ENCODE measurements at regions not wholly inside any gene's neighbourhood (a gene's known extent, or its start where the extent isn't known, plus 50 kb on each side); places are given as distances from the start of the nearest gene placed in this dataset.

- CTCF ChIA-PET = no interaction called here
- no peaks in the 10 kb centered on the region for H3K36me3 ChIP-seq (ENCODE audit: control insufficient read depth in 2 of 2, extremely low read depth in 1 of 2, insufficient read depth in 2 of 2, low read length in 2 of 2)
- H3K27ac ChIP-seq (ENCODE audit: insufficient read depth, low read depth, low read length) = no peak overlapping the region
- no TSS peak for BruUV-seq (replicated peaks)
- POLR2A ChIA-PET = no interaction called here
- no peaks in the 10 kb centered on the region for H4K20me1 ChIP-seq (replicated peaks; ENCODE audit: control insufficient read depth, extremely low read depth, insufficient read depth, low read length)
- H3K79me2 ChIP-seq (ENCODE audit: control insufficient read depth, insufficient read depth, low read length) = no peaks in the 10 kb centered on the region
- DNase-seq (ENCODE audit: low read depth, low spot score) (no peak), FAIRE-seq (no peak)
- no peak overlapping the region for H3K9ac ChIP-seq (replicated peaks; ENCODE audit: extremely low read depth, insufficient read depth, low read length)
- H3K27me3 ChIP-seq (ENCODE audit: control insufficient read depth in 2 of 2, insufficient read depth in 2 of 2, low read length in 2 of 2) = no peaks in the 10 kb centered on the region
- no peaks in the 10 kb centered on the region for H3K9me3 ChIP-seq (replicated peaks; ENCODE audit: control insufficient read depth, insufficient read depth, low read length)
- dilution Hi-C loops (cut with MboI; ENCODE audit: extremely low pct_ligation_motif_present, low sequenced_read_pairs) (no loop called here), intact Hi-C loops (cut with micrococcal nuclease) (no loop called here)
- H3K4me2 ChIP-seq (ENCODE audit: insufficient read depth, low read length) = no peak overlapping the region
- H2AFZ ChIP-seq (ENCODE audit: low read depth, low read length) = no peak overlapping the region
- no peaks in the 10 kb centered on the region for H3K9me1 ChIP-seq (replicated peaks; ENCODE audit: control insufficient read depth, extremely low read depth, insufficient read depth, low read length)
- H3K4me1 ChIP-seq (ENCODE audit: control insufficient read depth, extremely low read depth, insufficient read depth, low read length) = no peaks in the 10 kb centered on the region
- H3K4me3 ChIP-seq (replicated peaks in 1 of 3; ENCODE audit: insufficient read depth in 1 of 3, low read depth in 1 of 3, low read length in 3 of 3) = no peak overlapping the region
- TF ChIP-seq GATA2 (IDR thresholded peaks at IDR 0.05; ENCODE audit: insufficient read depth, insufficient read length, low read depth, low read length) (no peak), CTCF (IDR thresholded peaks at IDR 0.05; ENCODE audit: extremely low read depth in 1 of 2, insufficient read depth in 1 of 2, low read depth in 1 of 2, low read length in 2 of 2) (no peak), FOS (IDR thresholded peaks at IDR 0.05; ENCODE audit: borderline replicate concordance, insufficient read depth, low read length) (no peak), EZH2 (IDR thresholded peaks at IDR 0.05; ENCODE audit: borderline replicate concordance, low read depth, low read length, severe bottlenecking) (no peak), MAX (IDR thresholded peaks at IDR 0.05; ENCODE audit: insufficient read depth, insufficient read length) (no peak), JUN (IDR thresholded peaks at IDR 0.05; ENCODE audit: borderline replicate concordance, insufficient read depth, insufficient read length, low read depth) (no peak), POLR2AphosphoS5 (IDR thresholded peaks at IDR 0.05; ENCODE audit: insufficient read depth, low read depth, low read length) (no peak), POLR2A (IDR thresholded peaks at IDR 0.05; ENCODE audit: low read depth, low read length) (no peak), MYC (IDR thresholded peaks at IDR 0.05; ENCODE audit: low read depth, low read length) (no peak)
These were observed 1098.8 kb downstream of the DTWD2 start for GRCh38 chr5:117889596-117889995.
